DMS 273 (cell line): ENCODE measurements at regions not wholly inside any gene's neighbourhood (a gene's known extent, or its start where the extent isn't known, plus 50 kb on each side); places are given as distances from the start of the nearest gene placed in this dataset.

Source experiments
- DNase-seq: peaks from one replicate; lab custom pipeline; 2025; ENCODE audit not compliant: unreplicated experiment; lab: John Stamatoyannopoulos, UW

GRCh38 chr15:57821826-57822225 is 115.3 kb downstream of the POLR2M start:
- no peak for DNase-seq

- DNase-seq: no peak
Observed at GRCh38 chr15:57823325-57823882, 116.9 kb downstream of the POLR2M start.

GRCh38 chr15:57824186-57824585 is 117.7 kb downstream of the POLR2M start:
- DNase-seq: no peak

GRCh38 chr15:57827021-57827420 is 120.5 kb downstream of the POLR2M start:
- no peak for DNase-seq

GRCh38 chr15:57827971-57828370 is 121.5 kb downstream of the POLR2M start:
- DNase-seq: no peak

GRCh38 chr15:57832183-57832582 is 125.7 kb downstream of the POLR2M start:
- DNase-seq: no peak

GRCh38 chr15:57835119-57835518 is 128.6 kb downstream of the POLR2M start:
- no peak for DNase-seq

- DNase-seq: no peak
Observed at GRCh38 chr15:57849317-57849716, 142.8 kb downstream of the POLR2M start.

- no peak for DNase-seq
Observed at GRCh38 chr15:57854531-57854930, 148.0 kb downstream of the POLR2M start.

- DNase-seq: no peak
Observed at GRCh38 chr15:57857871-57858270, 151.4 kb downstream of the POLR2M start.

- DNase-seq: no peak
Observed at GRCh38 chr15:57859130-57859685, 152.7 kb downstream of the POLR2M start.

GRCh38 chr15:57861034-57861638 is 154.6 kb downstream of the POLR2M start:
- peak; percentile 68 for DNase-seq

GRCh38 chr15:57861815-57862586 is 155.5 kb downstream of the POLR2M start:
- no peak for DNase-seq

GRCh38 chr15:57862761-57863160 is 156.2 kb downstream of the POLR2M start:
- no peak for DNase-seq

GRCh38 chr15:57865294-57865693 is 158.8 kb downstream of the POLR2M start:
- DNase-seq: peak; percentile 27

- peak; percentile 82 for DNase-seq
Observed at GRCh38 chr15:57866149-57866736, 159.7 kb downstream of the POLR2M start.

- no peak for DNase-seq
Observed at GRCh38 chr15:57867970-57868798, 161.7 kb downstream of the POLR2M start.

GRCh38 chr15:57870667-57871066 is 164.2 kb downstream of the POLR2M start:
- no peak for DNase-seq

GRCh38 chr15:57872281-57873030 is 165.9 kb downstream of the POLR2M start:
- DNase-seq: no peak

- DNase-seq: no peak
Observed at GRCh38 chr15:57873564-57874209, 167.2 kb downstream of the POLR2M start.
